Lower leg skin (tissue), 4 donors: ENCODE measurements at regions not wholly inside any gene's neighbourhood (a gene's known extent, or its start where the extent isn't known, plus 50 kb on each side); places are given as distances from the start of the nearest gene placed in this dataset.
"Not testable (repeated sequence)": the region's sequence is repeated elsewhere in the genome, so short reads cannot be mapped to it uniquely, and the experiment has no call there.

Source experiments
- DNase-seq, 2 donors: peaks; one replicate each; pipeline ENCODE4 v3.0.0-alpha.2; 2019; ENCODE audit warnings: low spot score in 2 of 2
- H3K4me3 ChIP-seq: fragments of 200-600 bp; sonication (generic); 2 replicates; pipeline ENCODE4 v1.5.1; 2017; ENCODE audit warnings: mild to moderate bottlenecking, low read depth; ENCODE audit not compliant: poor library complexity, severe bottlenecking
- CTCF ChIP-seq, 3 donors: fragments of 450-650 bp; IDR thresholded peaks; one replicate each; pipeline ENCODE4 v1.5.1; 2016; ENCODE audit warnings: antibody characterized with exemption in 3 of 3, mild to moderate bottlenecking in 3 of 3, moderate library complexity in 2 of 3
- POLR2A ChIP-seq, 2 donors: fragments of 450-650 bp; IDR thresholded peaks; one replicate each; pipeline ENCODE4 v1.6.1; 2016 to 2017; ENCODE audit warnings: antibody characterized with exemption in 2 of 2, mild to moderate bottlenecking in 1 of 2, moderate library complexity in 1 of 2
- WGBS, 2 donors: methylation state at CpG; one replicate each; pipeline ENCODE4 v1.1.5; 2018; 5-methylcytosine and 5-hydroxymethylcytosine counted together
- intact Hi-C: fragments of 100-400 bp; cut with DNase I; formaldehyde crosslinking; loops from one replicate; pipeline ENCODE4 v1.15.0; 2023; ENCODE audit warnings: low total_unique reads

- H3K4me3 ChIP-seq, intact Hi-C loops, DNase-seq: not testable (repeated sequence)
- WGBS, 2 donors, result 90 to 94% methylated on average over 6 of the region's 6 CpGs
Measured at GRCh38 chr21:31819692-31820091, 53.1 kb upstream of the HUNK start.

GRCh38 chr21:31814356-31814755 lies 58.5 kb upstream of the HUNK start:
- 87 to 93% methylated on average over 3 of the region's 3 CpGs for WGBS, 2 donors

GRCh38 chr21:31813862-31814261 lies 59.0 kb upstream of the HUNK start:
- WGBS, 2 donors, result 100% methylated on average over 1 of the region's 1 CpG
- H3K4me3 ChIP-seq, result no peak overlapping the region
- intact Hi-C loops, result no loop called here
- DNase-seq, result no peak
- TF ChIP-seq CTCF (IDR thresholded peaks at IDR 0.05) (no peak), POLR2A (IDR thresholded peaks at IDR 0.05) (no peak)

More at GRCh38 chr21:31814356-31814755, 58.5 kb upstream of the HUNK start:
- H3K4me3 ChIP-seq, DNase-seq, intact Hi-C loops: not testable (repeated sequence)

GRCh38 chr21:31804008-31804394 lies 68.8 kb upstream of the HUNK start:
- H3K4me3 ChIP-seq, result no peak overlapping the region
- no peak for TF ChIP-seq CTCF (IDR thresholded peaks at IDR 0.05)
- TF ChIP-seq POLR2A (IDR thresholded peaks at IDR 0.05), result no peak
- WGBS, 2 donors, result 30 to 33% methylated on average over 5 of the region's 5 CpGs
- intact Hi-C loops, result no loop called here
- DNase-seq, result no peak

- H3K4me3 ChIP-seq, result no peak overlapping the region
- TF ChIP-seq CTCF (IDR thresholded peaks at IDR 0.05), result no peak
- no peak for TF ChIP-seq POLR2A (IDR thresholded peaks at IDR 0.05)
- WGBS, 2 donors, result 66 to 68% methylated on average over 20 of the region's 20 CpGs
- DNase-seq, result no peak
- intact Hi-C loops, result no loop called here
Measured at GRCh38 chr21:31803039-31804007, 69.5 kb upstream of the HUNK start.

GRCh38 chr21:31802331-31802730 lies 70.4 kb upstream of the SCAF4 start:
- intact Hi-C loops, result no loop called here
- 58 to 63% methylated on average over 7 of the region's 7 CpGs for WGBS, 2 donors
- TF ChIP-seq CTCF (IDR thresholded peaks at IDR 0.05), result no peak
- TF ChIP-seq POLR2A (IDR thresholded peaks at IDR 0.05), result no peak
- H3K4me3 ChIP-seq, result no peak overlapping the region
- no peak for DNase-seq
